Stimulated activated CD8-positive, alpha-beta memory T cell treated with anti-CD3 and anti-CD28 coated beads, Interleukin-15, amount 100 ng/mL, for 24 hours (primary cell): ENCODE measurements at regions not wholly inside any gene's neighbourhood (a gene's known extent, or its start where the extent isn't known, plus 50 kb on each side); places are given as distances from the start of the nearest gene placed in this dataset.
"Not testable (repeated sequence)": the region's sequence is repeated elsewhere in the genome, so short reads cannot be mapped to it uniquely, and the experiment has no call there.

Experiments
- DNase-seq: peaks from one replicate; pipeline ENCODE4 v3.0.0-alpha.2; 2020; ENCODE audit warnings: low read depth

DNA sequence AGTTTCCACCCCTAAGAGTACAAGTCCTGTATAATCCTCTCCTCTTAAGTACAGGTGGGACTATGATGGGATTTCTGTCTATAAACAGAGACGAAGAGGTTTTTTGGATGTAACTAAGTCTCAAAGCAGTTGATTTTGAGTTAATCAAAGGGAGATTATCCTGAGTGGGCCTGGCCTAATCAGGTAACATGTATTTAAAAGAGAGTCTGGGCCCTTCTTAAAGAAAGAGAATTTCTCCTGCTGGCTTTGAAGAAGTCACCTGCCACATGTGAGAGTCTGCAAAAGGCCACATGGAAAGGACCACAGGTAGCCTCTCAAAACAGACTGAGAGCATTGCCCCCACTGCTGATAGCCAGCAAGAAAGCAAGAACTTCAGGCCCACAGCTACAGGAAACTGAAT lies 142.3 kb downstream of the IRX5 start:
- no peak for DNase-seq

DNA sequence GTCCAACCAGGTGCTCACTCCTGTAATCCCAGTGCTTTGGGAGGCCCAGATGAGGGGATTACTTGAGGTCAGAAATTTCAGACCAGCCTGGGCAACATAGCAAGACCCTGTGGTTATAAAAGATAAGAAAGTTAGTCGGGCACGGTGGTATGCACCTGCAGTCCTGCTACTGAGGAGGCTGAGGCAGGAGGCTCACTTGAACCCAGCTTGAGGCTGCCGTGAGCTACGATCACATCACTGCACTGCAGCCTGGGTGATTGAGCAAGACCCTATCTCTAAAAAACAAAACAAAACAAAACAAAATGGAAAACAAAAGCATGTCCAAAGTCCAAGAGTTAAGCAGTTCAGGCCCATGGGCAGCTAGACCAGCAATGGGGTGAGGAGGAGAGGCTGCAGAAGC lies 143.2 kb downstream of the IRX5 start:
- no peak for DNase-seq

DNA sequence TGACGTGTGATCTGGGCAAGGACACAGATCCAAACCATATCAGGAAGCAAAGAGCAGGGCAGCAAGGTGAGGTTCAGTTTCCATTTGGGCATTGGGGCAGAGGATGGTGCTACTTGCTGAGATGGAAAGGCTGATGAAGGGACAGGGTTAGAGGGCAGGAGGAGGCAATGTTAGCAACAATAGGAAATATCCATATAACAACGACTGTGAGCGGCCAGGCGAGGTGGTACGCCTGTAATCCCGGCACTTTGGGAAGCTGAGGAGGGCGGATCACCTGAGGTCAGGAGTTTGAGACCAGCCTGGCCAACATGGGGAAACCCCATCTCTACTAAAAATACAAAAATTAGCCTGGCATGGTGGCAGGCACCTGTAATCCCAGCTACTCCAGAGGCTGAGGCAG lies 144.5 kb downstream of the IRX5 start:
- not testable (repeated sequence) for DNase-seq

DNA sequence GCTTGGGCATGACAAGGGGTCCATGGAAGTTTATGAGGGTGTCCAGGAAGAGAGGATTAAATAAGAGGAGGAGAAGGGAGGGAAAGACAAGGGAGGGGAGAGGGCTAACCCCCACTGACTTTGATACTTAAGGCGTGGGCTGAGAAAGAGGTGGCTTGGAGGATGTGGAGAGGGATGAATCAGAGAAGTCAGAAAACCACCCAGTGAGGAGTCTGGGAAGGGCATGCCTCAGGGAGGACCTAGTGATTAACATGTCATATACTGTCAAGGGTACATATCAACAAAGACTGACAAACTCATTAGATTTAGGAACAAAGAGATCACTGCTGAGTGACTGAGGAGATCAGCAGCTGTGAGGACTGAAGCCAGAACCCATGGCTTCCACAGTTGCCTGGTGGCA lies 145.4 kb downstream of the IRX5 start:
- no peak for DNase-seq

DNA sequence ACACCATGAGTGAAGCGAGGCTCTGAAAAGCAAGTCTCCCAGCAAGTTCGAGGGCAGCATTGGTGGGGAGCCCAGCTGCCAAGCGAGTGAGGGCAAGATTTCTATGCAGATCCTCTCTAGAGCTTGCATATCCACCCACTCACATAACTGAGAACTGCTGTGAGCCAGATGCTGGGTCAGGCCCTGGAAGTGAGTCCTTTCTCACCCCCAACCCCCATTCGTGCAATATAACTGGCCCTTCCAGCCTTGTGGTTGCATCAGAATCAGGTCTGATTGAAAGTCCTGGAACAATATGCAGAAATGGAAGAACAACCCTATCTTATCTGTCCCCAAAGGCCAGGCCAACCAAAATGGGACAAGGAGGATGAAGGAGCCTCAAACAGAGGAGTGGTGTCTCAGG lies 146.6 kb downstream of the IRX5 start:
- no peak for DNase-seq

DNA sequence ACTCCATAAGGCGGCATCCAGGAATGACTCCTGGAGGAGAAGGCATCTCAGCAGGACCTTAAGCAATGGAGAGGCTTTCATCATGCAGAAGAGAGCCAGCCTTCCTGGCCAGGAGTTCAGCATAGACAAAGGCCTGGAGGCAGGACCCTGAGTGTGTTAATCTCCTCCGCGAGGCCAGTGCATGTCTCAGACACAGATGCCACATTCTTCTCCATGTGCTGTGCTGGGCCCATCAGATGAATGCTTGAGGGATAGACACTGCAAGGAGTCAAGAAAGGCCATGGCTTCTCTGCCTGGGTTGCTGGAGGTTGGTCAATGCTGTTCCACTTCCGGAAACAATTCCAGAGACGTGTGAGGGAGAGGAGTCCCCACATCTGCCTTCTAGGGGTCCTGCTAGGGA lies 147.5 kb downstream of the IRX5 start:
- no peak for DNase-seq

DNA sequence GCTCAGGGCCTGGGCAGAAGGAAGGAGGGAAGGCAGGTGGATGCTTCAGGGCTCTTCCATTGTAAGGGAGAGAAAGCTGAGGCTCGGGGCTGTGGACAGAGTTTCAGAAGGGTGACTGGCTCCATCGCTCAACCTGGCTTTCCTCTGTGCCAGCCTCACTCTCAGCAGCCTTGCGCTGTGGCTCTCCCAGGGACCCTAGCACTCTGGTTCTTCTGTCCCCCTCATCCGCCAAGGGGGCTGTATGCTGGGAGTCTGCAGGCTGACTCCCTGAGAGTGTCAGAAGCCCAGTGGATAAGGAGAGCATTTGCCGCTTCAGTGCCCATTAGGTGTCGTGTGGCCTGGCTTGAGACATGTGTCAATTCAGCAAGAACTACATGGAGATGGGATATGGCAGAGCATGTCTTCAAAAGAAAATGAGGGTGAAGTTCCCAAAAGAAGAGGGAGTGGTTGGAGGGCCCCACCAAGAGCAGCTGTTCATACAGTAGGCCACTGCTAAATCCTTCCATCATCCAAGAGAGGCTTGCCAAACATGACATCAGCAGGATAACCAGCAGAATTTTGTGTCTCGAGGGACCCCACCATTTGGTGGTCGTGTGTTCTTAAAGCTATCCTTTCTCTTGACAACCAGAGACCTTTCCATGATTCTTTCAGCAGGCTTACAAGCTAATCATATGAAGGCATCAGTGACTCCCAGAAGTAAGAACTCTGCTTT lies 148.2 kb downstream of the IRX5 start:
- DNase-seq, result no peak

DNA sequence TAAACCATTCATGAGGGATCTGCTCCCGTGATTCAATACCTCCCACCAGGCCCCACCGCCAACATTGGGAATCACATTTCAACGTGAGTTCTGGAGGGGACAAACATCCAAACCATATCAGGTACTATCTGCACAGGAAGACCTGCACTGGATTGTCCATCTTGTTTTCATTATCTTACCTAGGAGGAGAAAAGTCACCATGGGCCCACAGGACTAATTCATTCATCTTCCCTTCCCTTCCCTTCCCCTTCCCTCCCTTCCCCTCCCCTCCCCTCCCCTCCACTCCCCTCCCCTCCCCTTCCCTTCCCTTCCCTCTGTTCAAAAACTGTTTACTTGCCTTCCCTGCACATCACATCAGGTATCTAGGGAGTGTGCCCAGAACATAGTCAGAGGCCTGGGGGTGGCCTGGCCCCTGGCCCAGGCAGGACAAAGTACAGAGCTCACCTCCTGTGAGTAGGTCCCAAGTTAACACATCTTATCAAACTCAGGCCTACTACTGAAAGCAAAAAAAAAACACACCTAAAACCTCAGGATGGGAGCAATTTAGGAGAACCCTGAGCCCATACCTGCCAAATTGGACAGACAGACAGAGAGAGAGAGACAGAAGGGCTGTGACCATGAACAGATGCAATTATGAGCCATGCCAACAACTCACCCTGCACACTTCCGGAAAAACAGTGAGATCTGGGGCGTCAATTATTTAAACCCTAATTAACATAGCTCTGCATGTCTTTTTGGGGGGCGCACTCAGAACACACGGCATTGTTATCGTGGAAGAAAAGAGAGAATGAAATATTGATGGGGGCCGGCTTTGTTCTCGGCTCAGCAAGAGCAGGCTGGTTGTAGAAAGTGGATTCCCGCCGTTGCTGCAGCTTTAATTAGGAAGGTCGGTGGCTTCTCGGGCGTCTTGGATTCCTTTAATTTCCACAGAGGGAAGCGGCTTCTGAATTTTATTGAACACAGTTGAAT lies 151.2 kb downstream of the IRX5 start:
- DNase-seq, result no peak

DNA sequence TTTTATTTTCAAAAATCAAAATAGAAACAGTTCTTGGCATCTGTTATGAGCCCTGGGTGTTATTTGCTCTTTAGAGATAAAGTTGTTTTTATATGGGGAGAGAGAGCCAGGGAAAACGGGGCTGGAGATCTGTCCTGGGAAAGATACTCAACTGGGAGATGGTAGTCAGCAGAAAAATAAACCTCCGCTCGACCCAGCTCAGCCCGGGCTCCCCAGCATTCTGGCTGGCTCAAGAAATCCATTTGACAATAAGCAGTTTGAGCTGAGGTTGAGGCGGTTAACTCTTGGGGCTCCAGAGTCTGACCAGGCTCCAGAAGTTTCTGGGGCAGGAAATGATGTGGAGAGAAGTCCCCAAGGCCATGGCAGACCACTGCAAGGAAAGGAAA lies 151.9 kb downstream of the IRX5 start:
- DNase-seq, result no peak

DNA sequence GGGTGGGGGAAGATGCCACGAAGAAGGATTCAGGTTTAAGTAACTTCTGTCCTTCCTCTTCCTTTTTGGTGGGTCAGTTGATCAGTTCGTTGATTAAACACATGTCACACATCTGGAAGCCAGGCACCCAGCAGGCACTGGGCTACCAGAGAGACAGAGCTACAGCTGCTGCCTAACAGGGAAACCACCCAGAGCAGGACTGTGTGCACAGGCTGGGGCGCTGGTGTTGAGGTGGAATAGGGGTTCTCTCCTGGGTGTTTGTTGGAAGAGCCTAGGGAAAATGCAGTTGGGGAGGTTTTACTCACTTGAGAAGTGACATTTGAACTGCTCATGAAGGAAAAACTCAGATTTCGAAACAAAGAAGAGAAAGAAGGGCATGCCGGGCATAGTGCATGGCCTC lies 152.4 kb downstream of the IRX5 start:
- DNase-seq, result no peak

DNA sequence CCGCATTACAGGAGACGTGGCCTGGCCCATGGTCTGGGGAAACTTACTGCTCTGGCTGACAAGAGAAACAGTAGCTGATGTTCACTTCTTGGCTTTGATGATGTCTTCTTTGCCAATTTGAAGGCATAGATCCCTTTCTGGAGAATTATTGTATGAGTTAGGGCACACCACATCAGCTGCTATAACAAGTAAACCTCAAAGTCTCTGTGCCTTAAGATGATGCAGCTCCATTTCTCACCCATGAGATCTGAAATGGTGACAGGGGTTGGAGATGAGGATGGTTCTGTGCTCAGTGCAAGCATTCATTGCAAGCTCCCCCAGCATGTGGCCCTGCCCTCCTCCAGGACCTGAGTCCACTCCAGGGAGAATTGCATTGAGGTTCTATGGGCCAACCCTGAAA lies 157.4 kb downstream of the IRX5 start:
- no peak for DNase-seq

DNA sequence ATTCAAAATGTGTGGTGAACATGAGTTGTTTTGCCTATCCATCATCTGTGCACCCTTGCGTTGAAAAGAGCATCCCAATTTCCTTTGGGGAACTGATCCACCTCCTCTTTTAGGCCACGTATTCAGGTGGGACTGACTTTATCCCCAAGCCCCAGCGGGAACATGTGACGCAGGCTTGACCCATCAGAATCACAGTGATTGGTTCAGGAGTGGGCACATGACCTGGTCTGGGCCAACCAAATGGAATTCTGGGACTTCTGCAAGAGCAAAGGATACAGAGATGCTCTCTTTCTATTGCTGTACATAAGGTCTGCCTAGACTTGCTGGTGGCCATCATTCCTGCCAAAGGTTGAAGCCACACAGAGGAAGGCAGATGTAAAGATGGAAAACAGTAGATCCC lies 158.9 kb downstream of the IRX5 start:
- no peak for DNase-seq

DNA sequence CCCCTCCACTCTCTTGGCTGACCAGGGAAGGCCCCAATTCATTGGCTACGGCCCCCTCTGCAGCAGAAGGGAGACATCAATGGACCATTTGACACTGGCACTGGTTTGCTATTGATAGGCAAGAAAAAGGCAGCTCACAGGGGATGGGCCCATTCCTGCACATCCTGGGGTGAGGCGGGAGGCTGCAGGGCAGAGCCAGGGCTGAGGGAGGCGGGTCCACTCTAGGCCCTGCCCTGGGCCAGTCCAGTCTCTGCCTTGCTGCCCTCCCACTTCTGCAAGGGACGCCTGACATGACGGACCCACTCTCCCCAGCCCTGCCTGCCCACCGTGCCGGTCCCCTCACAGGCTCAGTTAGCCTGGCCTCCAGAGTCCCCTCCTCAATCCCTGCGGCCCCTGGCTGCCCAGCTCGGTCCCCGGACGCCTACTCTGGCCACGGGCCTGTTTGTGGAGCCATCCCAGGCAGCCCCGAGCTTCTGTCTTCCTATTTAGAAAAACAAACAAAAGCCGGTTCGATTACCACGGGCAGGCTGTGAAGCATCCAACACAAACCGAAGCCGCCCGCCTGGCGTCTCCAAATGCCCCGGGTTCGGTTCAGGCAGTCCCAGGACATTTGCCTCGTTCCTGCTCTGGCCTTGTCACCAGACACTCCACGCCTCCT lies 160.7 kb downstream of the IRX5 start:
- DNase-seq, result no peak

DNA sequence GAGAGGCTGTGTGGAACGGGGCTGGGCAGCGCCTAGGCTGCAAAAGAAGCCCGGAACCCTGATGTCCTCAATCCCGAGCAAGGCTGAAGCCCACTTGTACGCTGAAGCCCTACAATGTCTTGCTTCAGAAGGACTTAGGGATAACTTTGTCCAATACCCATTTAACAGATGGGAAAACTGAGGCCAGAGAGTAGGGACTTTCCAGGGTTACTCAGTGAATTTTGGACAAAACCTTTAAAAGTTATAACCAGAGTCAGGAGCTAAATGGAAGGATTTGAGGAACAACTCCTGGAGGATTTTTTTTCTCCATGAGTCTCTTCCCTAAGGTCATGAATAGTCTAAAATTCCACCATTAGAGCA lies 161.2 kb downstream of the IRX5 start:
- DNase-seq, result no peak

DNA sequence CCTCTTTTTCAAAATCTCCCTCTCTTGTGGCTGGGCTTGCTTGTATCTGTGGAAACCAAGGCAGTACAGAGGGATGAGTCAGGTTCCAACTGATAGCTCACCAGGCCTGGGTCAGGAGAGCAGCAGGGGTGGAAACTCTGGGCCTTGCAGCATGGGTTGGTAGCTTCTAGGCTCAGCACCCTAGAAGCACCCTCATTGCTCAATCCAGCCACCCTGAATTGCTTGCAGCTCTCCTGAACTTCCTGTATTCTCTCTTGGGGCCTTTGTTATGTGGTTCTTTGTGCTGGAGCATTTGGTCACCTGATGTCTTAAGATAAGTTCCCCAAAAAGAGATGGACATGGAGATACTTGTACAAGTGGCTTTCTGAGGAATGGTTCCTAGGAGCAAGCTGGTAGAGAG lies 169.4 kb downstream of the IRX5 start:
- DNase-seq, result no peak

DNA sequence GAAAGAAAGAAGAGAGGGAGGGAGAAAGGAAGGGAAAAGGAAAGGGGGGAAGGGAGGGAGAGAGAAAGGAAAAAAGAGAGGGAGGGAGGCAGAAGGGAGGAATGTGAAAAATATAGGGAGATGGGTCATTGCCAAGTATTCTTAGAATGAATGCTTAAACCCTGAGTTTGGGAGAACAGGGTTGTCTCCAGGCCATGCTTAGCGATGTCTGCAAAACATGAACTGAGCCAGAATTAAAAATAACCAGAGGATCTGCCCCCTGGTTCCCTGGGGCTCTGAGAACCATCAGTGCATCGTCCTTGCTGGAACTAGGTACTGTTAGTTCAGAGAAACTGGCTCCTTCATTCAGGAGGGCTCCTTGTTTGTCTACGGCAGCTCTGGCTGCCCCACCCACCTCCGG lies 170.4 kb downstream of the IRX5 start:
- no peak for DNase-seq

DNA sequence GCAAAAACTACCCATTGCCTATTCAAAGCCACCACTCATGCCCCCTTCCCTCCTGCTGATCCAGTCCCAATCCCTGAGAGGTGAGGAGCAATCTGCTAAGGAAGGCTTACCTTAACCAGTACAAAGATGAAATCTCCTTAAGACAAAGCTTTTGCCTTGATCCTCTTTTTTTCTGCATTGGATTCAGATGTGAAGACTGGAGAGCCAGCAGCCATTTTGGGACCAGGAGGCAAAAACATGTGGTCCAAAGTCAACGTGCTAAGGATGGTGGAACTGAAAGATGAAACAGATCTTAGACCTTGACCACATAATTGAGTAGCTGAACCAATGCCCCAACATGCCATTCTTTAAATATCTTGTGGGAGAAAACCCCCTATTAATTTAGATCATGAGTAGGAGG lies 171.4 kb downstream of the IRX5 start:
- no peak for DNase-seq

DNA sequence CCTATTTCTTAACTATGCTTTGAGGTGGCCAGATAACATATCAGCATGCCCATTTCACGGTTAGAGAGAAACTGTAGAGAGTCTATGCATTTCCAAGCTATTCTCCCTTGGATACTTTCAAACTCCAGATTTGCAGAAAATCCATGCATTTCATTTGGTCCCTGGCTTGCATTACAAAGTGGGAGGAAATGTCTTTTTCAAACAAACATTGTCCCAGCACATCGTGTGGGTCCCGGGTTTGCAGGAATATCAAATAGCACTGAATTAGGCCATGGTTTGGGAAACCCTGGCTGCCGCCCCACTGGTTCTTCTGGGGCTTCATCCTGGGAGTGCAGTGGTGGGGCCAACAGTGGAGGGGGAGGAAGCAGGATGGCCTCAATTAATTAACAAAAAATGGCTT lies 171.9 kb downstream of the IRX5 start:
- DNase-seq, result no peak

DNA sequence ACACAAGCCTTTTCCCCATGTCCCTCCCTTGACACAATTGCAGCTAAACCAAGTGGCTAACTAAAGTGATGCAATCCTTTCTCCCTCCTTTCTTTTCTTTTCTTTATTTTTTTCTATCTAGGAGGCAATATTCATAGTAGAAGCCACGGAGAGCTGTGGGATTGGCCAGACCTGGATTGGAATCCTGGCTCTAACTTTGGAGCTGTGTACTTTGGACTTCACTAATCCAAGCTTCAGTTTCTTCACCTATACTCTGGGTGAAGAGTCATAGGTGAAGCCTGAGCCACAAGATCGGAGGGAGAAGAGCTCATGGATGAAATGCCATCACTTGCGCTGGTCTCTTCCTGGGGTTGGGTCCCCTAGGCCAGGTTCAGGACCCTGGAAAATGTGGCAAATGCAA lies 177.2 kb downstream of the IRX5 start:
- no peak for DNase-seq

DNA sequence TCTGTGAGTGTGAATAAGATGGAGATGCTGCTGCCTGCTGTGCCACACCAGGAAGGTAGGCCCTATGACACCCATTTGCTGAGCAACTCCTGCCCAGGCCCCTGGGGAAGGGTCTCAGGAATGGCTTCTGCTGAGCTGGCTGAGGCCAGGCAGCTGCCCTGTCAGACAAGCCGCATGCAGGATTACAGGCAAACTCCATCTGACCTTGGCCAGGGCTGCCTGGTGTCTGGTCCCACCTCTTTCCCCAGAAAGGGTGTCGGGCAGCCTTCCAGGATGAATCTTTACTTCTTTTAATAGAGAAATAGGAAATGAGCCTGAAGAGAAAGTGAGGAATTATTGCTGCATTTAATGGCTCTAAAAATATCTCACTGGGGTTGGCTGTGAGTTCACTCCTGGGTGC lies 182.5 kb downstream of the IRX5 start:
- no peak for DNase-seq

DNA sequence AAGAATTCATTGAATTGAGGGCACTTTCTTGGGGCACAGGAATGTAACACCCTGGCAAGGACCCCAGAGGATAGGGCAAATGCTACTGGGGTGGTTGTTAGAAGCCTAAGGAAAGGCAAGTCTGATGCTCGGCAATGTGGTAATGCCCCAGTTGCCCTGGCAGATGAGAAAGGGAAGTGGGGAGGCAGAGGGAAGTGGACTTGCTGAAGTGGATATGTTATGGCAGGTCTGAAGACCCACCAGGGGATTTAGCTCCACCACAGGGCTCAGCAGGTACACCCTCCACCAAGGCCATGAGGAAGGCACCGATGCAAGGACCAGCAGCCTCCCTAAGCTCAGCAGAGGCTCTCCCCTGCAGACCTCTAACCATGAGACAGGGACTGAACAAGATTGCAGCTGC lies 184.8 kb downstream of the IRX5 start:
- DNase-seq, result no peak

DNA sequence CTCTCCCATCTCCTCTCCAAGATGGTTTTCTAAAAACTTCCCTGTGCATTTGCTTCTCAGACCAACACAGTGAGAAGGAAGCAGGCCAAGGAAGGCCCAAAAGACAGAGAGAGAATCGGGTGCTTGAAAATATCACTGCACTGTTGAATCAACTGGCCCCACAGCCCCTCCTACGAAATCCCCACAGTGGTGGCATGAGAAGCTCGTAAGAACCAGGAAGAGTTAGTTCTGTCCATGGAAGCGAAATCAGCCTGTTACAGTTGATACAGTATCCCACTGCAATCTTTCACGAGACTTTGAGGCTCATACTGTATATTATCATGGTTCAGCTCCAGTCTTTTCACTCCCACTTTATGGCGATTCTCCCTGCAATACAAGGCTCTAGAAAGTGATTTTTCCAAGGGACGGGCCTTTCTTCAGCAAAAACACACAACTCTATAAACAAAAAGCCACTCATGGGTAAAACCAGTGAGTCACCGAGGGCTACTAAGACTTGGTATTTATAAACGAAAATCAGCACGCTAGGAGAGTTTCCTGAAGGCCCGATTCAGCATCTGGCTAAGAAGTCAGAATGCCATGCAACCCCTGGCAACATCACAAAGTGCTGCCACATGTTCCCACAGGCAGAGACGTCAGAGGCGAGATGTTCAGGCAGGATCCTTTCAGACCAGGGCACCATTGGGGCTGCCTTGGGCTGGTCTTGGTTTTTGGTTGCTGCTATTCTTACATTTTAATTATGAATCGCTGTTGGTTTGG lies 185.7 kb downstream of the IRX5 start:
- DNase-seq, result no peak
